ENCODE measurements at regions not wholly inside any gene's neighbourhood (a gene's known extent, or its start where the extent isn't known, plus 50 kb on each side); places are given as distances from the start of the nearest gene placed in this dataset.
"Not testable (repeated sequence)": the region's sequence is repeated elsewhere in the genome, so short reads cannot be mapped to it uniquely, and the experiment has no call there.

- DNase-seq (ENCODE audit: low read depth), result no peak
These were observed 332.1 kb downstream of the PTPRC start for GRCh38 chr1:198970916-198971315.

GRCh38 chr1:198977909-198978308 lies 339.1 kb downstream of the PTPRC start:
- no peak for DNase-seq (ENCODE audit: low read depth)

- DNase-seq (ENCODE audit: low read depth), result no peak
These were observed 339.7 kb downstream of the PTPRC start for GRCh38 chr1:198978523-198978922.

GRCh38 chr1:198986036-198986435 lies 347.2 kb downstream of the PTPRC start:
- DNase-seq (ENCODE audit: low read depth), result no peak

GRCh38 chr1:198986442-198986841 lies 347.6 kb downstream of the PTPRC start:
- no peak for DNase-seq (ENCODE audit: low read depth)

GRCh38 chr1:199002661-199003060 lies 363.8 kb downstream of the PTPRC start:
- DNase-seq (ENCODE audit: low read depth), result peak; percentile 64

GRCh38 chr1:199007423-199007822 lies 368.6 kb downstream of the PTPRC start:
- no peak for DNase-seq (ENCODE audit: low read depth)

GRCh38 chr1:199009447-199009846 lies 370.6 kb downstream of the PTPRC start:
- no peak for DNase-seq (ENCODE audit: low read depth)

GRCh38 chr1:199010492-199010891 lies 371.7 kb downstream of the PTPRC start:
- DNase-seq (ENCODE audit: low read depth), result no peak

GRCh38 chr1:199010933-199011332 lies 372.1 kb downstream of the PTPRC start:
- DNase-seq (ENCODE audit: low read depth), result no peak

GRCh38 chr1:199015799-199016198 lies 377.0 kb downstream of the PTPRC start:
- no peak for DNase-seq (ENCODE audit: low read depth)

GRCh38 chr1:199018471-199019135 lies 379.8 kb downstream of the PTPRC start:
- no peak for DNase-seq (ENCODE audit: low read depth)

GRCh38 chr1:199020051-199020450 lies 381.2 kb downstream of the PTPRC start:
- no peak for DNase-seq (ENCODE audit: low read depth)

GRCh38 chr1:199020904-199021303 lies 382.1 kb downstream of the PTPRC start:
- no peak for DNase-seq (ENCODE audit: low read depth)

- DNase-seq (ENCODE audit: low read depth), result no peak
These were observed 390.6 kb downstream of the PTPRC start for GRCh38 chr1:199029401-199029800.

GRCh38 chr1:199029855-199030254 lies 391.0 kb downstream of the PTPRC start:
- no peak for DNase-seq (ENCODE audit: low read depth)

- not testable (repeated sequence) for DNase-seq (ENCODE audit: low read depth)
These were observed 391.7 kb downstream of the PTPRC start for GRCh38 chr1:199030541-199030940.

- DNase-seq (ENCODE audit: low read depth), result not testable (repeated sequence)
These were observed 392.3 kb downstream of the PTPRC start for GRCh38 chr1:199031170-199031569.

GRCh38 chr1:199032479-199032878 lies 393.6 kb downstream of the PTPRC start:
- DNase-seq (ENCODE audit: low read depth), result not testable (repeated sequence)

- no peak for DNase-seq (ENCODE audit: low read depth)
These were observed 394.8 kb downstream of the PTPRC start for GRCh38 chr1:199033661-199034060.

GRCh38 chr1:199038156-199038555 lies 399.3 kb downstream of the PTPRC start:
- no peak for DNase-seq (ENCODE audit: low read depth)

GRCh38 chr1:199040076-199040905 lies 401.5 kb downstream of the PTPRC start:
- DNase-seq (ENCODE audit: low read depth), result no peak
